HG03378 (cell line): ENCODE measurements at regions not wholly inside any gene's neighbourhood (a gene's known extent, or its start where the extent isn't known, plus 50 kb on each side); places are given as distances from the start of the nearest gene placed in this dataset.

Source experiments
- ATAC-seq: cut with Tn5 transposase; IDR thresholded peaks from one replicate; pipeline ENCODE4 v1.9.1; 2021; ENCODE audit warnings: mild to moderate bottlenecking, moderate library complexity; ENCODE audit not compliant: unreplicated experiment

DNA sequence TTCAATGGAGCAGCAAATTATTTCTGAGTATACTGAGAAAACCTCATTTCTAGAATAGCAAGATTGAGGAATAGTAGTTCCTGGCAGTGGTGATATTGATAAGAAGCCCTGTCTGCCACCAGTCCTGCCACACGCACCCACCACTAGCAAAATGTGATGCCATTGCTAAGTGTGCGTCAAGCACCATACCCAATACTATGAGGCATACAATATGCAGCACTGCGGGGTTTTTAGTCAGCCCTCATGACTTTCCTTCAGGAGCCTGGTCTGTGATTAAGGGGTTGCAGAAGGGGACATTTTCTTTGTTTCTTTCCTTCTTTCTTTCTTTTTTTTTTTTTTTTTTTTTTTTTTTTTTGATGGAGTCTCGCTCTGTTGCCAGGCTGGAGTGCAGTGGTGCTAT is 128.7 kb upstream of the USP38 start:
- no peak for ATAC-seq

DNA sequence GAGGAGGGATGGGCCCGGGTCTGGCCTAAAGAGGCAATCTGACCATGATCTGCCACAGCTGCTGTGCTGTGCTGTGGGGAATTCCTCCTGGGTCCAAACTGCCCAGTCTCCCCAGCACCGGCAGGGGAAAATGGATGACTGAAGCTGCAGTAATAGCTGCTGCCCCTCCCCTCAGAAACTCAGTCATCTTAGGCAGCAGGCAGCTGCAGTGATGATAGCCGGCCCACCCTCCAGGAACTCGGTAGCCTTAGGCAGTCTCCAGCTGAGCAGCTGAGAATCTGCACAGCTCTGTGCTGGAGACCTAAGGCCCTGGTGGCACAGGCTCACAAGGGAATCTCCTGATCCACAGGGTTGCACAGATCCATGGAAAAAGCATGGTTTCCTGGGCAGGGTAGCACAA is 113.4 kb upstream of the USP38 start:
- ATAC-seq, result no peak

DNA sequence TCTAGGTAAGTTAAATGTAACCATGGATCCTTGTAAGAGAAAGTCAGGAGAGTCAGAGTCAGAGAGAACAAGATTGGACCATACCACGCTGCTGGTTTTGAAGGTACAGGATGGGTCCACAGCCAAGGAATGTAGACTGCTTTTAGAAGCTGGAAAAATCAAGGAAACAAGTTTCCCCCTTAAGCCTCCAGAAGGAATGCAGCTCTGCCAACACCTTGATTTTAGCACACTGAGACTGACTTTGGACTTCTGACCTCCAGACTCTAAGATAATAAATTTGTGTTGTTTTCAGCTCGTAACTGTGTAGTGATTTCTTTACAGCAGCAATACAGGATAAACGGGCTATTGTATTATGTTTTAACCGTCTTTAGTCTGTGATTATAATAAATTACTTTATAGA is 108.0 kb upstream of the USP38 start:
- no peak for ATAC-seq

DNA sequence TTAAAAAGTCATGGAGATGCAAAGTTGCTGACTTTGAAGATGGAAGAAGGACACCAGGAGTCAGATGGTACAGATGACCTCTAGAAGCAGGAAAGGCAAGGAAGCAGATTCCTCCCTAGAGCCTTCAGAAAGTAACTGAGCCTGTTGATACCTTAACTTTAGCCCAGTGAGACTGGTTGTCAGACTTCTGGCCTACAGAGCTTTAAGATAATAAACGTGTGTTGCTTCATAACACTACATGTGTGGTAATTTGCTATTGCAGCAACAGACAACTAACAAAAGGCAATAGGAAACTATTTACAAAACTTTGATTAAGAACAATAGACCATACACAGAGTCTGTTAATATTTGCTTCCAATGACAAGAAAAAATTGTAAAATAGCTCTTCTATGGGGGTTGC is 102.0 kb upstream of the USP38 start:
- no peak for ATAC-seq

DNA sequence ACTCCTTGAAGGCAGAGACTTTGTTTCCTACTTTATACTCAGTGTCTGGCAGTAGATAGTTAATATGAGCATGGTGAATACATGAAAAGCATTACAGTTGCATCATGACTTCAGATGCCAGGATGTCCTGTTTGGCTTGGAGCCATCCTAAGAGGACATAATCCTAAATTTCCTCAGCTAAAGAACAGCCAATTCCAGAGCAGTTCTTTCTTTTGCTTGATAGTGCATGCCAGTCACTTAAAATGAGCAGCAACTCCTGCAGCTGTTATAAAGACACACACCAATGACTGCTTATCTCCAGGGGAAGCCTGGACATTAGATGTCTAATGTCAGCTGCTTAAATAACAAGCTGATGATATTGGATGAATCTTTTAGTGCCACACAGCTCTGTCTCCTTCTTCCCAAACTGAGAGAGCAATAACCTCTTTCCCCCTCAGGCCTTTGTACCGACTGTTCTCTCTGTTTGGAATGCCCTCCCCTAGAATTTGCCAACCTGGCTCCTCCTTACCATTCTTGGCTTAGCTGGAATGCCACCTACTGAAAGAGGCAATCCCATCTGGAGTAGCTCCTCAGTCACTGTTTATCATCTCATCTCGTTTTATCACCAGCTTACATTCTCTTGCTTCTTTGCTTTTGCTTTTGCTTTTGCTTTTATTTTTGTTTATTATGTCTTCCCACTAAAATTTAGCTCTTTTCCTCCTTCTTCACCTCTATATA is 100.8 kb upstream of the USP38 start:
- no peak for ATAC-seq

DNA sequence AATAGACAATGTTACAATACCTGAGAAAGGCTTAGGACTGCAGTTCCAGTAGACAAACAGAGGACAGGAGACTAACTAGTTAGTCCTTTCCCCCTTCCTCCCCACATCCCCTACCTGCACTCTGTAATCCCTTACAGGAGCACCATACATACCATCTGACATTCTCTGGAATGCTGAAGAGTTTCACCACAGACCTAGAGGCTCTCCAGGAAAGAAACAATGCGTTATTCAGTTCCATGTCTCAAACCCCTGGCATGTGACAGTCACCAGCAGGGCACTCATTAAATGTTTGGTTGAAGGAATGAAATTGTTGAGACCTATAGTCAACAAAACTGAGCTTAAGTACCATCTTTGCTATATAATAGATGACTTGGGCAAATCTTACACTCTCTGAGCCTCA is 100.2 kb upstream of the USP38 start:
- no peak for ATAC-seq

DNA sequence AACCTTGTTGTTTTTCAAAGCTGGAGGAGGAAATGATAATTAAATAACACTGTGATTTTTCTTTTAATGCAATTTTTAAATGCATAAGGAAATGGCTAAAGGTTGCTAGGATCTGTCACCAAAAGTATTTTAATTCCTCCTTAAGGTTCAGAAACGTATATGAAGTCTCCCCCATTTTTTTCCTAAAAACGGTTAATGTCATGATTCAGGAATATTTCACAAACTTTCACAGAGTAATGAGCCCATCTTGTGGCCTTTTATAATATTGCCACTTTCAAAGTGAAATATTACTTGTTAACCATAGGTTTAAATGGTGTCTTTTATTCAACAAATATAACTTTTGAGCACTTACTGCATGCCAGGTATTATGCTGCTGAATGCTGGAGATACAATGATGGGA is 99.5 kb upstream of the USP38 start:
- ATAC-seq, result no peak

DNA sequence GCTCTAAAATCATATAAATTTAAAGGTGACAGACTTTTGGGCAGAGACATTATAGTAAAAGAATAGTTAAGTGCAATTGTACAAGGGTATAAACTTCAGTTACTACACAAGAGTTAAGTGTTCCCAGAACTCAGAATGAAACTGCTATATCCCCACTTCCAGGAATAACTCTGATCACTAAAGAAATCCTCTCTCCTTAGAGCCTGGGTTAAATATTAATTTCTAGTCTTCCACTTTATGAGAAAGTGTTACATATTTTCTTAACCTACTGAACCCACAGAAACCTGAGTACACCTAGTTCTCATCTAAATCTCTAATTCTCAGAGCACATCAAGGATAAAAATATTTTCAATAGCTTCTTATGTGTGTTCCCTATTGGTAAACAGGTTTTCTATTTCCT is 99.1 kb upstream of the USP38 start:
- no peak for ATAC-seq

DNA sequence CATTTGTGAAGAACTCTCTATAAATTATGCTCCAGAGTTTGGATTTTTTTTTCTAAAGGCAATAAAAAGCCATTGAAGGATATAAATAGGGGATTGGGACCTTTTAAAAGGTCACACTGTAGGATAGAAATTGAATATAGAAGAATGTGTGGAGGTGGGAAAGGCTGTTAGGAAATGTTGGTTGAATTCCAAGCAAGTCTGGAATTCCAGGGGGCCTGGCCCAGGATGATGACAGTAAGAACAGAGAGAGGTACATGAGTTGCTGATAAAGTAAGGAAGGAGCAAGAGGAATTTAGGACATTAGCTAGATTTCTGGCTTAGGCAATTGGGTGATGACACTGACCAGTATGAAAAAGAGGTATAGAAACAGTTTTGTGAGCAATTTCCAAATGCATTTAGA is 95.4 kb upstream of the USP38 start:
- no peak for ATAC-seq

DNA sequence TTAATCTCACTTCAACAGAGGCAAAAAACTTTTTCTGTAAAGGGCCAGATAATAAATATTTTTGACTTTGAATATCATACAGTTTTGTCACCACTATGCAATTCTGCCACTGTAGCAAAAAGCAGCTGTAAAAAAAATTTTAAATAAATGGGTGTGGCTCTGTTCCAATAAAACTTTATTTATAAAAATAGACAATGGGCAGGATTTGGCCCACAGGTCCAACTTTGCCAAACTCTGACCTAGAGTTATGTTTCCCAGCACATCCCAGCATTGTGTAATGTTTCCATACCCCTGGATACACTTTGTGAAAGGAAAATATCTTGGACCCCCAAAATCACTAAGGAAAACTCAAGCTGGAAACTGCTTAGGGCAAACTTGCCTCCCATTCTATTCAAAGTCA is 94.9 kb upstream of the USP38 start:
- ATAC-seq, result no peak

DNA sequence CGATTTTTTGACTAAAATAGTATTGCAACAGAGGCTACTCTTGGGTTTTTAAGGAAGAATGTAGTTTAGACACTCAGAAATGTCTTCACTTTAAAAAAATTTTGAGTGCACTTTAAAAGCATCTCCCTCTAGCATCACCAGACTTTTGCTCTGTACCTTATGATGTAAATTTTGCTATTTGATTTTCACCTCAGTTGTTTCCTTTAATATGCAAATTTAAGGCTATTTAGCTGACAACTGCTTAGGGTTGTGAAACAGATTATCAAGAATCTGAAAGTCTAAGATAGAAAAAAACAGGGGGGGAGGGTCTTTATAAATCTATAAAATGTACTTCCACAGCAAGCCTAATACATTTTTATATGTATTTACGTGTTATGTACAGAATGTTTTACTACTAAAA is 92.9 kb upstream of the USP38 start:
- no peak for ATAC-seq

DNA sequence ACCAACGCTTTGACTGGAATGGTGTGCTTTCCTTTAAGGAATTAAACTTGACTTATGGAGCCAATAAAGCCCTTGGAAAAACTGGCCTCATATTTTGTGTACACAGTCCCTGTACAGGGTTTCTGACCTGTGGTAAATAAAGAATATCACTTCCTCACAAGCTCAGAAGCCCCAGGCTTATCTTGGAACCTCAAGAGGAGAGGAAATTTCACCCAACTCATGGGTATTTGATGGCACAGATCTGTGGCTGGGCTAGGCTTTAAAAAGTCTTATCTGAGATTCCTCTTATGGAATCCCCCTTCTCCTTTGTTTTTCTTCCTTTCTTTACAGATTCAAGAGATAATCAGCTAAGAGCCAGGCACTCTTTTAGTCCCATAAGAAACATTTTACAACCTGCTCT is 89.3 kb upstream of the USP38 start:
- no peak for ATAC-seq

DNA sequence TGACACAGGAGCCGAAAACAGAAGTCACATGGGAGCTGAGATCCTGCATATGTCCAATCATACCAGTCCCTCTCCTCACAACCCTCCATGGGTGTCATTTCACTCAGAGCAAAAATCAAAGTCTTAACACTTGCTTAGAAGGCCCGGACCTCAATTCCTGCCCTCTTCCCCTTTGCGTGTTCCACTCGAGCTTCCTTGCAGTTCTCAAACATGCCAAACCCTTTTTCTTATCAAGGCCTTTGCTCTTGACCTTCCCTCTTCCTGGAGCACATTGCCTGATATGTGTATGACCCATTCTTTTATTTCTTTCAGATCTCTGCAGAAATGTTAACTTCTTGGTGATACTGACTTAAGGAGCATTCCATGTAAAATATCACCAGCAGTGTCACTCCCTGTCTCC is 87.0 kb upstream of the USP38 start:
- ATAC-seq, result no peak

DNA sequence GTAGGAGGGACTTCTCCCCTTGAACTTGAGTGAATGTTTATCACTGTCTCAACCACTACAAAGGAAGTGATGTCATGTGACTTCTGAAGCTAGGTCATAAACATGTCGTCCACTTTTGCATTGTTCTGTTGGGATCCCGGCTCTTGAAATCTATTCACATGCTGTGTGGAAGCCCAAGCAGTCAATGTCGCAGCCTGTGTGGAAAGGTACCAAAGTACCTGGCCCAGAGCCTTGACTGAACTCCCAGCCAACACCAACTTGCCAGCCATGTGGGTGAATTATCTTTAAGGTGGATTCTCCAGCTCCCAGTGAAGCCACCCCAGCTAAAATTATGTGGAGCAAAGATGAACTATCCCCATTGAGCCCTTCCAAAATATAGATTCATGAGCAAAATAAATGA is 85.0 kb upstream of the USP38 start:
- no peak for ATAC-seq

DNA sequence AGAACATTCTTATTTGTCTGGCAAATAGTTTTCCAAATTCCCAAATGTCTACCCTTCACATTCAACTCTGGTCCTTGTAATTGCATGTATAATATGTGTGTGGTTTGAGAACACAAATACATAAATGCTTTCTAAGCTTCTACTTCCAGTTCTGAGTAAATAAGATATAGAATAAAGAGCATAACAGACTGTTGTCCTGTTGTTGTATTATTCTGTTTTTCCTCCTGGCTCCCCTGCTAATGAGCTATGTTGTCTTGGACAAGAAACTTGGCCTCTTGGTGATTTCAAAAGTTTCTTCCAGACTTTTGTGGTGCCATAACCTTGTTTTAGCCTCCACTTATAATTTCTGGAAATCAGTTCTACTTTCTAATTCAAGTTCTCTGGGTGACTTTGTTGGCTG is 75.3 kb upstream of the USP38 start:
- no peak for ATAC-seq

DNA sequence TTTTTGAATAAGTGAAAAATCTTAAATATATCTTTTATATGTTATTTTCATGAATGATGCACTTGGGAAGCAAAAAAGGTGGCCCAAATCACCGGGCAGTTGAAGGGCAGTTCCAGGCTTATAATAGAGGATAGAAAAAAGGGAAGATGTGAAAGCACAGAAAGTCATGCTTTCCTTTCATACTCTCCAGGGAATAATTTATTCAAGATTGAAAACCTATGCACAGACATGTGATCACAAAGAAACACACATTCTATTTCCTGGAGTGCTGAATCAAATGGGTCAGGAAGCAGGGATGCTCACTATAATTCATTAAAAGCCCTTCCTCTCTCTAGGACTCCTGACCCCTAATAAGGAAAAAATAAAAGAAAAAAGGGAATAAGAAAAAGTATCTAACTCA is 66.1 kb upstream of the USP38 start:
- ATAC-seq, result no peak

DNA sequence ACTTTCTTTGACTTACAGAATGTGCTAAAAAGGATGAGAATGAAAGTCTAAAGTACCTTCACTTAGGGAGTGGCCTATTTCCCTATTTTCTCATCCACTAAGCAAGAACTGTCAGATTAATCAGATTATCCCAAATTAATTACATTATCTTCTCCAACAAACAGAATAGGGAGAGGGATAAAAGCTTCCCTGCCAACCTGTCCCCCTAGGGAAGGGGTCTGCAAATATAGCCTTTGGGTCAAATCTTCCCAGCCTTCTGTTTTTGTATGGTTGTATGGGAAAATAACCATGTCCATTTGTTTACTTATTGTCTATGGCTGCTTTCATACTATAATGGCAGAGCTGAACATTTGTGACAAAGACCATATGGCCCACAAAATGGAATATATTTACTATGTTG is 57.1 kb upstream of the USP38 start:
- no peak for ATAC-seq

DNA sequence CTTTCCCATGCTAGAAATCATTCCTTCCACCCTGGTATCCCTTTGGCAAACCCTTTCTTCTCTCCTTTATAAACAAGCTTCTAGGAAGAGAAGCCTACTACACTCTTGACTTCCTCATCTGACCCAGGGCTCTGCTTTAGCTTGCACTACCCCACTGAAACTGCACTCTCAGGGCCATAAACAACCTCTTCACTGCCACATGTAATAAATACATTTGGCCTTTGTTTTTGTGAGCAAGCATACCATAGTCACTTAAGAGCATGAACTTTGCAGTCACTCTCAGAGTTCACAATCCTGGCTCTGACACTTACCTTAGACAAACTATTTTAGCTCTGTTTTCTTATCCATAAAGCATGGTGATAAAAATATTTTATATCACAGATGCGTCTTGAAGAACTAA is 50.7 kb upstream of the USP38 start:
- ATAC-seq, result no peak
